Muscle of arm (tissue), 1 donor: ENCODE measurements at regions not wholly inside any gene's neighbourhood (a gene's known extent, or its start where the extent isn't known, plus 50 kb on each side); places are given as distances from the start of the nearest gene placed in this dataset.
"Not testable (repeated sequence)": the region's sequence is repeated elsewhere in the genome, so short reads cannot be mapped to it uniquely, and the experiment has no call there.

Experiments
- DNase-seq: peaks from one replicate; pipeline ENCODE4 v3.0.0-alpha.2; 2013

GRCh38 chr1:121443001-121443540 lies 258.3 kb downstream of the SRGAP2C start:
- no peak for DNase-seq

DNA sequence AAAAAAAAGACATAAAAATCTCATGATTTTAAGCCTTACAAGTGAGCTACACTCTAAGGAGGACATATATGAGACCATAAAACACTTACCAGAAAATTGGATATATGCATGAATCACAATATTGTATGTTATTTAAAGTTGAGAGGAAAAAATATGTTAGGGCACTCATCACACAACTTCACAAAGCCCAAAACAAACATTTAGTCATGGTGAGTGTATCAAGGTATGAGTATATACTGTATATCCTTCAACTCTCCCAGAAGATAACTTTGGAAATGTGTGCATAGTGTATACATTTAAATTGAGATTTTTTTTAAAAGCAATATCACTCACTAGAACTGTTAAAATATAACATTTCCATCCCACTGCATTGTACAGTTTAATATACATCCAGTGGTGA lies 259.3 kb downstream of the SRGAP2C start:
- DNase-seq = no peak

GRCh38 chr1:121445679-121446078 lies 260.9 kb downstream of the SRGAP2C start:
- no peak for DNase-seq

- not testable (repeated sequence) for DNase-seq
These were observed 262.6 kb downstream of the SRGAP2C start for GRCh38 chr1:121447280-121447923.

DNA sequence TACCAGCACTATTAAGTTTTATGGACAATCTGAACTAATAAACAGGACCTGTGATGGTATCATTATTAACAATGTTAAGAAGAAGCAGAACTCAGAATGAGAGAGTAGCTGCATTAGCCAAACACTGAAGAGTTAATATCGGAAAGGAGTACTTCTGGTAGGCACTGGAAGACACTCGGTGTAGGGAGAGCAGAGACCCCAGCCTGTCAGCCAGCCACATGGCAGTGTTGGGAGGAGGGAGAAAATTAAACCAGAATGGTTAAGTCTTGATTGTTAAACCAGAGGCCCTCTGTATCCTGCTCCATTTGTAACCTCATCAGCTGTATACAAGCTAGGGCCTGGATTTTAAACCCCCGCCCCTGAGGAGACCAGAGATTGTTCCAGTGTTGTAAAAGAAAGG lies 263.3 kb downstream of the SRGAP2C start:
- DNase-seq = not testable (repeated sequence)

DNA sequence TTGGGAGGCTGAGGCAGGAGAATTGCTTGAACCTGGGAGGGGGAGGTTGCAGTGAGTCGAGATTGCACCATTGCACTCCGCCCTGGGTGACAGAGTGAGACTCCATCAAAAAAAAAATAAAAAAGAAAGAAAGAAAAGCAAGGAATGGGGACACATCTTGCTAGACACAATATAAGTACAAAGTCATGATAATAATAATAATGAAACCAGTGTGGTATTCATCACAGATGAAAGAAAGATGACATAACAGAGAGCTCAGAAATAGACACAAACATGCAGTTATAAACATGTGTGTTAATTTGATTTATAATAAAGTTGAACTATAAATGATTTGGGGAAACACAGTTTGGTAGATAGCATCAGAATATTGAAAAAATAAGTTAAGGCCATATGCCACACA lies 264.1 kb downstream of the SRGAP2C start:
- no peak for DNase-seq

DNA sequence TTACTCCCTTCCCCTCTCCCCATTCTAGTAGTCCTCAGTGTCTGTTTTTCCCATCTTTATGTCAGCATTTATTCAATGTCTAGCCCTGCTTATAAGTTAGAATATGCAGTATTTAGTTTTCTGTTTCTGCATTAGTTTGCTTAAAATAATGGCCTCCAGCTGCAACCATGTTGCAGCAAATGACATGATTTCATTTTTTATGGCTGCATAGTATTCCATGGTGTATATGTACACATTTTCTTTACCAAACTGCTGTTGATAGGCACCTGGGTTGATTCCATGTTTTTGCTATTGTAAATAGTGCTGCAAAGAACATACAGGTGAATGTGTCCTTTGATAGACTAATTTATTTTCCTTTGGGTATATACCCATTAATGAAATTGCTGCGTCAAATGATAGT lies 267.7 kb downstream of the SRGAP2C start:
- no peak for DNase-seq

DNA sequence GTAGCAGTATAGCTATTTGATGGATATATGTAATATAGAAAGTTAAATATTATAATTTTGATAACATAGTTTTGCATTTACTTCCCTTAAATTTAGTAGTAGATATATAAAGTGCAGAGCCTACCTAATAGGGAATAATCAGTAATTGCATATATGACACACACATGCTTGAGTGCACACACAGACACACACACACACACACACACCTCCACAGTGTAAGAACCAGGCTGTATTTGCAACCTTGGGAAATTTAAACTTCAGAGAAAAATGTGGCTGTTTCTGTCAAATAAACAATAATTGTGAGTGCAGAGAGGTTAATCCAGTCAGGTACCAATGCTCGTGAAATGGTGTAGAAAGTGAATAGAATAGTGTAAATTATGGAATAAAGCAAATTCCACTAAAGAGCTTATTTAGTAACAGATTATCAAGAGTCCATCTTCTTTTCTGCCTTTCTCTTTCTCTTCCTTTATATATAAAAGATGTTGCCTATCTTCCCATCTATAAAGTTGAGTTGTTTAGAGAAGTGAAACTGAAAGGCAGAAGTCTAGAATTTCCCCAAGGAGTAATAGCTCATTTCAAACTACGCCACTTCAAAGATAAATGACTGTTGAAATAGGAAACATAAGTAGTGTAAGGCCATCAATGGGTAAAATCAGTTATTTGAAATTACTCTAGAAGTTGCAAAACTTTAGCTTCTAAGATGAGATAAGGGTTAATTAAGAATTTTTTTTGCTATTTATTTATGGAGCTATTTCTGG lies 273.7 kb downstream of the SRGAP2C start:
- peak; percentile 7 for DNase-seq

DNA sequence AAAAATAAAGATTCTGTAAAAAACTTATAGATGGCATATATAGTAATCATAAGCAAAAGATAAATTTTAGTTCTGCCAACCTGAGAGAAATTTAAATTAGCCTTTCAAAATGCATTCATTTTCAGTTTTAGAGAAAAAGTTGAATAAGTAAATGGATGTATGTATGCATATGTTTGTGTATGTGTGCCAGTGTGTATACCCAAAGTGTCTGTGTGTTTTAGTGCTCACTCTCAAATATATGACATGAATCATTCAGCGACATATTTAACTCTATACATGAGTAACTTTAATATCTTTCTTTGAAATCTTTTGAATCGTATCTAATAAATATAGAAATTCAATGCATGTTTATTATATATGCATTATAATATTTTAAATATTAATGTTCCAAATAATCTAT lies 274.5 kb downstream of the SRGAP2C start:
- DNase-seq = no peak

DNA sequence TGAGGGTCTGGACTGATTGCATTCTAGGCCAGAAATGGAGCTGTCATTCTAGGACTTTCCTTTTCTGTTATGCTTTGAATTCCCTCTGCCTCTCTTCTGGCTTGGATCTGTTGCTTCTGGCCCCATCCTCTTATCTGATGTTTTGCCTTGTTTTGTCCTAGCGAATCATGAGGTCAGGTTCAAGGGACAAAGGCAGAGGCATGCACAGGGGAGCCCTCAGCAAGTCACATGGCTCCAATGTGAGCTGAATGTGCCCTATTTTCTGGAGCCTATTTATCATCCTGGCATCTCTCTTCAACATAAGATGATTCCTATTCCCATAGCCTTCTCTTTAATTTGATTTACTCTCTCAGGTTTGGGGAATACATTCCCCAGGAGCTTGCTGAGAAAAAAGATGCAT lies 284.6 kb downstream of the SRGAP2C start:
- DNase-seq = not testable (repeated sequence)

- DNase-seq = not testable (repeated sequence)
These were observed 285.6 kb downstream of the SRGAP2C start for GRCh38 chr1:121470401-121470800.

DNA sequence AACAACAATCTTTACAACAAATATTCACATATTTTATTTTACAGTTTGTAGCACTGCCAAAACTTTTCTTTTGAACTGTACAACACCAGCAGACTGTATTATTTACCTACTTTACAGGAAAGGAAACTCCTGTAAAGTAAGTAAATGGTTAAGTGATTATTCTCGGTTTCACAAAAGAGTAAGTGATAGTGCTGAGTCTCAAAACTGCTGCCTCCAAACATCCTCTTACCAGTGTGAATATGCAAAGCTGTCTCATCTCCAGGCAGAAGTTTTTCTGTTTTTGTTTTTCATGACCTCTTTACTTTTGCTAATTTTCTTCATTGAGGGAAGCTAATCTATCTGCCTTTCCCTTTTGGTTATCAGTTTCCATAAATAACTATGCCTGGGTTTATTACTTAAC lies 286.7 kb downstream of the SRGAP2C start:
- DNase-seq = no peak

DNA sequence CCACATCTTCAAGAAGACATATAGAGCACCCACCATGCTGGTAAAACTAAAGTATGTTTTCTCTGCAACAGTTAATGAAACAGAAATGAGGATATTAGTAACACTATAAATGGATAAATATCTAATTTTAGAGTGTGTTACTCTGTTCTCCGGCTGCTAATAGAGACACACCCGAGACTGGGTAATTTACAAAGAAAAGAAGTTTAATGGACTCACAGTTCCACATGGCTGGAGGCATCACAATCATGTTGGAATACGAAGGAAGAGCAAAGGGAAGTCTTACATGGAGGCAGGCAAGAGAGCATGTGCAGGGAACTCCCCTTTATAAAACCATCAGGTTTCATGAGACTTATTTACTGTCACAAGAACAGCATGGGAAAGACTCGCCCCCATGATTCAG lies 287.2 kb downstream of the SRGAP2C start:
- DNase-seq = no peak

DNA sequence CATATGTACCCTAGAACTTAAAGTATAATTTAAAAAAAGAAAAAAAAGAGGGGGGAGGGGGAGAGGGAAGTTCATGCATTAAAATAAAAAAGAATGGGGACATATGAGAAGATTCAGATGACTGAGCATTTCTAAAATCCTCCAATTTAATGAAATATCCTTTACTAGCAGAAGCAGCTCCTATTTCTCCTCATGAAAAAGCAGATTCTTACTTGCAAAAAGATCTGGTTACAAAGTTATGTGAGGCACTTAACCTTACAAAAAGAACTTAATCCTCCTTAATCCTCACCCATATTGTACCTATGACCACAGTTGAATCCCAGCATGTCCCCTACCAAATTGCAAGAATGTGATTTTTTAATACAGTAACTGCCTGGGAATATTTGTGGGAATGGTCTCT lies 298.5 kb downstream of the SRGAP2C start:
- DNase-seq = no peak

- DNase-seq = no peak
These were observed 299.2 kb downstream of the SRGAP2C start for GRCh38 chr1:121483961-121484424.

GRCh38 chr1:121494796-121495195 lies 310.0 kb downstream of the SRGAP2C start:
- DNase-seq = not testable (repeated sequence)

- not testable (repeated sequence) for DNase-seq
These were observed 326.7 kb downstream of the SRGAP2C start for GRCh38 chr1:121511455-121511854.

DNA sequence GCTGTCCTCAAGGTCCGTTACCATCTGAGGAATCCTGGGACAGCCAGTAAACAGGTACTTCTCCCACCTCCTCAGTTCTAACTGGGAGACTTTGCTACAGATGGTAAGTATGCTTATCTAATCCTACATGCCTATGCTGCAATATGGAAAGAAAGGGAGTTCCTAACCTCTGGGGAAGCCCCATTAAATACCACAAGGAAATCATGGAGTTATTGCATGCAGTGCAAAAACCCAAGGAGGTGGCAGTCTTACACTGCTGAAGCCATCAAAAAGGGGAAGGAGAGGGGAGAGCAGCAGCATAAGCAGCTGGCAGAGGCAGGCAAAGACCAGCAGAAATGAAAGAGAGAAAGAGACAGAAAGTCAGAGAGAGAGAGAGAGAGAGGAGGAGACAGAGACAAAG lies 327.1 kb downstream of the SRGAP2C start:
- not testable (repeated sequence) for DNase-seq

GRCh38 chr1:121515235-121515634 lies 330.5 kb downstream of the SRGAP2C start:
- DNase-seq = no peak

DNA sequence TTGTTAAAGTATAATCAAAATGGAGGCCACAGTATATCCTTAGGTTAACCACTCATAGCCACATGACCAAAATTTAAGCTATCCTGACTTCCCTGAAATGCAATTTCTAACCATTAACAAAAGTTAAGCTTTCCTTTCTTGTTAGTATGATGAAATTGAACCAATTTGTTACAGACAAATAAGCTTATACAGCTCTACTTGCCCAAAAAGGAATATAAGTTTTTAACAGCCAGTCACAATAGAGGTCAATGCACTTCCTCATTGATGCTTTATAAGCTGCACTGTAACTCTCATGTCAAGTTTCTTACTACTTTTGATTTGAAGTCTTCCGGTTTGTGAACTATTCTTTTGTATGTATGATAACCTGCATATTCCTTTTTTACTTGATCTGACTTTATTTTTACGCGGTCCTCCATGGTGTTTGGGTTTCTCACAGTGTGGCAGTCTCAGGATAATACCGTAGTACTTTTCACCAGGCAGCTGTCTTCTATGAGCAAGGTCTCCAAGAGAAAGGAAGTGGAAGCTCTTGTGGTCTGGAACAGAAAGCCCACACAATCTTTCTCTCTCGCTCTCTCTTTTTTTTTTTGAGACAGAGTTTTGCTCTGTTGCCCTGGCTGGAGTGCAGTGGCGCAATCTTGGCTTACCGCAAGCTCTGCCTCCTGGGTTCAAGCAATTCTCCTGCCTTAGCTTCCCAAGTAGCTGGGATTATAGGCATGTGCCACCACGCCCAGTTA lies 331.6 kb downstream of the SRGAP2C start:
- DNase-seq = no peak

GRCh38 chr1:121517586-121518230 lies 332.9 kb downstream of the SRGAP2C start:
- no peak for DNase-seq

DNA sequence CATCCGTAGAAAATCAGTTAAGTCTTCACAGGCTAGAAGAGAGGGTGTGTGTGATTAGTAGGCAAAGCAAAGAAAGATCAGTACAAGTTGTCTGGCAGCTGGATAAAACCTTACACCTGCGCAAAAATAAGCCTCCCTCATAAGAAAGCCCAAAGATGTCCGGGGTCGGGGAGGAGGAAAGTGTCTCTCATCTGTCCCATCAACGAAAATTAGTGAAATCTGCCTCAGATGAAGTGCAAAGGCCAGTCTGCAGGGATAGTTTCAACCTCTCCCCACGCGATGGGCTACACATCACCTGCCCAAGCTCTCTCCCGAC lies 333.9 kb downstream of the SRGAP2C start:
- DNase-seq = no peak
